ENCODE measurements at regions not wholly inside any gene's neighbourhood (a gene's known extent, or its start where the extent isn't known, plus 50 kb on each side); places are given as distances from the start of the nearest gene placed in this dataset.

GRCh38 chr11:115566180-115566764, 62.1 kb upstream of the CADM1 start:
- no peak for ATAC-seq

DNA sequence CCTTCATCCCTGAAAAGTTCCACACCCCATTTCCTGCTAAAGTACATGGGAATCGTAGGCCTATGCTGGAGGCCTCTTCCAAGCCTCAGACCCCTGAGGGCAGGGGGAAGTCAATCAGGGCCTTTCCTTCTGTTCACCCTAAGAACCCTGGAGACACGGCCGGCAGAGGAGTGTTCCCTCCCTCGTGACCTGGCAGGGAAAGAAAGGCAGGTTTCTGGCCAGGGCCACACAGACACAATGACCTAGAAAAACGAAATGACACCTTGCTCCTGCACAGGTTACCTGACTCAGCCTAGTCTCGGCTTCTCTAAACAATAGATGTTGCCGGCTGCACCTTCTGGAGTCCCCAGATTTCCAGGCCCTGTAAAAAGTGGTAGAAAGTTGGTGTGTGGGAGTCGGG, 60.6 kb upstream of the CADM1 start:
- no peak for ATAC-seq

- no peak for ATAC-seq
Measured at GRCh38 chr11:115561116-115561515, 56.9 kb upstream of the CADM1 start.

DNA sequence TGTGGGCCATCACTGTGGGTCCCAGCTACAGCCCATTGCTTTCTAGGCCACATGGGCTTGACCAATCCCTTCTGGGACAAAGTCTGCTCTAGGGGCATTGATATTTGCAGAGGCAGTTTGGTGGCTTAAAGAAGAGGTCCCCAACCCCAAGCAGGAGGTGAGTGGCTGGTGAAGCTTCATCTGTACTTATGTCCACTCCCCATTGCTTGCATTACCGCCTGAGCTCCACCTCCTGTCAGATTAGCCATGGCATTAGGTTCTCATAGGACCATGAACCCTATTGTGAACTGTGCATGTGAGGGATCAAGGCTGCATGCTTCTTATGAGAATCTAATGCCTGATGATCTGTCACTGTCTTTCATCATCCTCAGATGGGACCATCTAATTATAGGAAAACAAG, 54.4 kb upstream of the CADM1 start:
- ATAC-seq = no peak

DNA sequence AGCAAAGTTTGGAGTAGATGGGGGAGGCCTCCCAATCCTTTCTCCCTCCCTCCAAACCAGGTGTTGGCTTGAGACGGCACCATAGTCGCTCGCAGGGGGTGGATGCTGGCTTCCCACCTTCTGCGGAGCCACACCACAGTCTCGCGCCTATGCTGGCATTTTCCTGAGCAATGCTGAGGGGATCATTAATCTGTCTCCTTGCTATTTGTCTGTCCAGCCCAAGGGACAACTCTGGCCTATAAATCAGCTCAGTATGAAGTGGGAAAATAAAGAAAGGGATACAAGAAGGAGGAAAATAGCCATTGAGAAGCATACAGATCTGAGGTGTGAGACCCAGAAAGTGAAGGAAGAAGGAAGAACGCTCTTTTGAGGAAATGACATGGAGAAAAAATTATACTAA, 53.5 kb upstream of the CADM1 start:
- ATAC-seq = no peak

GRCh38 chr11:115556984-115557383, 52.8 kb upstream of the CADM1 start:
- ATAC-seq = no peak

DNA sequence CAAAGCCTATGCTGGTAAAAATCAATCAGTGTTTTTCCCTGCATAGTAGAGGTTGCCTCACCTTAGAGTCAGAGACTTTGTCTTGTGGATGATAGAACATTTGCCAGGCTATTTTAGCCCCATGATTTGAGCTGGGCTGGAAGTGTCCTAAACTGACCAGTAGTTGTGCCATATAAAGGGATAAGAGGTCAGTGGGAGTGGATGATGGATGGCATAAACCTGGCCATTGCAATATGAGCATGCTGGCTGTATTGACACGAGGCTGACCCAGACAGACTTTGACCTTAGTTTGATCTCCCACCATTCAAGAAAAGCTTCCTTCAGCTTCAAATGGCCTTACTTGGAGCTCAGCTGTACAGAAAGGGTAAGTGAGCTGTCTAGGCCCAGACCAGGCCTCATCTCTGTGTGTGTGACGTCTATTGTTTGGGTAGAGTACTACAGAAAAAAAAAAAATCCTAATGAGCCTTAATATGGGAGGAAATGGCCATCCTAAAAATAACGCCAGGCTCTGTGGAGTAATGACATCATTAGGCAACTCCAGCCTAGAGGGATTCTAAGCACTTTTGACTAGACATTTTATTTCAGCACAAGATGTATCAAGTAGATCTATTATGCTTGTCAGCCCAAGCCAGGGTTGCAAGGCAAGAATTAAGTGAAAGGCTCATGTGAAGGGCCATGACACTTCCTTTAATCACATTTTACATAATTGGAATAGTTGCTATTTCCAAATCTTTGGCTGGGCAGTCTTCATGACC, 51.3 kb upstream of the CADM1 start:
- no peak for ATAC-seq
